ENCODE measurements at regions not wholly inside any gene's neighbourhood (a gene's known extent, or its start where the extent isn't known, plus 50 kb on each side); places are given as distances from the start of the nearest gene placed in this dataset.
"Not testable (repeated sequence)": the region's sequence is repeated elsewhere in the genome, so short reads cannot be mapped to it uniquely, and the experiment has no call there.

GRCh38 chr2:228956701-228957474 lies 314.2 kb downstream of the PID1 start:
- DNase-seq = no peak

DNA sequence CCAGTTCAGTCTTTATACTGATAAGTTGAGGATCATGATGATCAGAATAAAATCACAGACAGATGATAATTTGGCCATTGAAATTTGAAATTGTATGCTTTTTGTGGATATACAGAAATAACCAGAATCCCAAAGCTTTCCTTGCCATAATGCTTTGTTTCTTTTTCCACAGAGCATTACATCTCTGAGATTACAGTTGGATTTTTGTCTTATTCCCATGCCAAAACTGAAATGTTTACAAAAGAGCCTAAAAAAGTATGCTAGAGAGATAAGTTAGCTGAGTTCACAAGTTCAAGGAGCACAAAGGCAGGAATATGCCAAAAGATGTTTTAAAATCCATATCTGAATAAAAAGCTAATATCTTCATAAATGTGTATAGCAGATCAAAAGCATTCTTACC lies 321.3 kb downstream of the PID1 start:
- no peak for DNase-seq

- DNase-seq = no peak
These were observed 325.4 kb downstream of the PID1 start for GRCh38 chr2:228945710-228946109.

DNA sequence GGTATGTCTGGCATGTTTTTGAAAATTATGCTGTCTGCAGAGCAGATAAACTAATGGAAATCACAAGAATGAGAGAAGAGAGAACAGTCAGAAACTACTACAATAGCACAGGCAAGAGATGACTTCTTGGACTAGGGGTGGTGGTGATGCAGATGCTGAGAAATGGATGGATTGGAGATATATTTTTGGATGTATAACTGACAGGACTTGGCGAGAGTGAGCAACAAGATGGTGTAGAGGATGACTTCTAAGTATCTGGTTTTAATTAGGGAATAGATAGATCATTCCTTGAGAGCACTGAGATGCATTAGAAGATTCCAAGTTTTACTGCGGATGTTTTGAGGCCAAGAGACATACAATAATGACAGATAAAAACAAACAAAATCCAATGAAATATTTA lies 328.2 kb downstream of the PID1 start:
- no peak for DNase-seq

DNA sequence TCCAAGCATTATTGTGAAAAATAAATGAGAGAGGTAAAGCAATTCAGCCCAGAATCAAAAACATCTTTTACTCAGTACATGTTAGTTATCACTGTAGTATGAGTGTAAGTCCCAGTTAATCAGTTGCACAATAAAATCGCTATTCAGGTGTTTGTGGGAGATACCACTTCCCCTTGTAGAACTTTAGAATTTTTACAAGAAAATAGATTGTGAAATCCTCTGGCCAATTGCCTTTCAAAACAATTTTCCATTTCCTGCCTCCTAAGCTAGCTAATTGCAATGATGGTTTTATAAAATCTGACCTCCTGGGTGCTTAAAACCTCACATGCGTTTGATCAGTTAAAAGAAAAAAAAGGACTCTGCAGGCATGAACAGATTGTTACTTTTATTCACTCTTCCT lies 332.5 kb downstream of the PID1 start:
- no peak for DNase-seq

DNA sequence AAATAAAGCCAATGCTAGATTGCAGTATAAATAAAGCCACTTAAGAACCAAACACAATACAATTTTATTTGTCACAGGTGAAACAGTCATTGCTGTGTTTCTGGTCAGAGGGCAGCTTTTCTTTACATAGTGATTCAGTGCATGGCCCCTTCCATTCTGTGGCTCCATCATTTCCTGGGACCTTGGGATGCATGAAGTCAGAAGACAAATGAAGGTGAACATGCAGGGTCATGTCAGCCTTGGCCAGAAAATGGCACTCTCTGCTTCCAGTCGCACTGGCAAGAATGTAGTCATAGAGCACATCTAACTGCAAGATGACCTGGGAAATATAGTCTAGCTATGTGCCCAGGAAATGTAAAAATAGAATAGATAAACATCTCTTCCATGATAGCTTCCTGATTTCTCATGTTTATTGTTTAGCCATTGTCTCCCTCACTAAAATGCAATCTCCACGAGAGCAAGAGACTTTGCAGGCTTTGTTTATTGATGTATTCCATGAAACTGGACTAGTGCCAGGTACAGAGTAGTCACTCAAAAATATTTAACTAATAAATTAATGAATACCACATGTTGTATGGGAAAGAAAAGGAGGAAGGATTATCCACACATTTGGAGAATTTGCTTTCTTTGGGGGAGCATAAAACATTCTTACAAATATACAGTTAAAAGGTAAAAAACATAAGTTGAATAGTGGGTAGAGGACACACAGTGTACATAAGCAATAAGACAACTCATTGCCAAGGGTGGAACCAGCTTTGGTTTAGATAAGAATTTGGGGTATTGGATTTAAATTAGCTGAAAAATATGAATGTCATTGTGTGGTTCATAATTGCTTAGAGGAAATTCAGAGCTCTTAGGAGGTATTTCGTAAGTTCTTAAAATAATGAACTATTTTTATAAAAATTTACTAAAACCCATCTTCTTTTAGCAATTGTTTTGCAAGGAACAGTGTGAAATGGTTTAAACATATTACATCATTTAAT lies 343.8 kb downstream of the PID1 start:
- no peak for DNase-seq

GRCh38 chr2:228919808-228920207 lies 351.3 kb downstream of the PID1 start:
- DNase-seq = no peak

DNA sequence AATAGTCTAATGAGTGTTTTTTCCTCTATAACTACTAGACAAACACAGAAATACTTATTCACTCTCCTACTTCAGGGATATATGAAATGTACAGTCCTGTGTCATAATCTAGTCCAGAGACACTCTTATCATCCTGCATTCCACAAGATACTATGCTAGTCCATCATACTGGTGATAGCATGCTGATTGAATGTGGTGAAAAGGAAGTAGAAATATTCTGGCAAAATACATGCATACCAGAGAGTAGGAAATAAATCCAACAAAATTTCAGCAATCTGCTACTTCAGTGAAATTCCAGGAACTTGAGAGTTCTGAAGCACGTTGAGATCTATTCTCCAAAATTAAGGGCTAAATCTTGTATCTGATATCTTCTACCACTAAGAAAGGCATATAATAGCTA lies 353.9 kb downstream of the PID1 start:
- no peak for DNase-seq

- no peak for DNase-seq
These were observed 354.5 kb downstream of the PID1 start for GRCh38 chr2:228916416-228917090.

DNA sequence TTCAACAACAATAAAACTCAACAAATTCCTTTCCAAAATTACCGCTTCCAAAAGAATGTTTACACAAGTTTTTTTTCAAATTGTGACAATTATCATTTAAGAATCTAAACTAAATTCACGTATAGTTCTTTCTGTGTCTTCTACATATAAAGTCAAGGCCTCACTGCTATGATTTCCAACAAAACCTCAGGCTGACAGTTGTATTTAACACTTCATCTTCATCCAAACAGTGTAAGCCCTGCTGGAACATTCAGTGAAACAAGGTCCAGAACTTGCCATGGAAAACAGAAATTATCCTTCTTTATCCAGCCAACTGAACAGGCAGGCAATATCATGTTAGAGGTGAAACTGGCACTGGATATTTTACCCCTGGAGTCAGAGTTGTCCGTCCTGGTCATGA lies 357.9 kb downstream of the PID1 start:
- DNase-seq = no peak

- not testable (repeated sequence) for DNase-seq
These were observed 360.2 kb downstream of the PID1 start for GRCh38 chr2:228910872-228911271.

DNA sequence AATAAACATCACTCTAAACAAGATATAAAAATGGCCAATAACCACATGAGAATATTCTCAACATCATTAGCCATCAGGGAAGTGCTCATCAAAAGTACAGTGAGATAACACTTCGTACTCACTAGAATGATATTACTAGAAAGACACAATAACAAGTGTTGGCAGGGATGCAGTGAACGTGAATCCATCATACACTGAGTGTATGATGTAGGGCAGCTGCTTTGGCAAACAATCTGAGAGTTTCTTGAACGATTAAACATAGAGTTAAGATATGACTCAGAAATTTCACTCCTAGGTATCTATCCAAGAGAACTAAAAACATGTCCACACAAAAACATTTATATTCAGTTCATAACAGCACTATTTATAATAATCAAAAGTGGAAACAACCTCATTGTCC lies 368.9 kb downstream of the PID1 start:
- DNase-seq = no peak

DNA sequence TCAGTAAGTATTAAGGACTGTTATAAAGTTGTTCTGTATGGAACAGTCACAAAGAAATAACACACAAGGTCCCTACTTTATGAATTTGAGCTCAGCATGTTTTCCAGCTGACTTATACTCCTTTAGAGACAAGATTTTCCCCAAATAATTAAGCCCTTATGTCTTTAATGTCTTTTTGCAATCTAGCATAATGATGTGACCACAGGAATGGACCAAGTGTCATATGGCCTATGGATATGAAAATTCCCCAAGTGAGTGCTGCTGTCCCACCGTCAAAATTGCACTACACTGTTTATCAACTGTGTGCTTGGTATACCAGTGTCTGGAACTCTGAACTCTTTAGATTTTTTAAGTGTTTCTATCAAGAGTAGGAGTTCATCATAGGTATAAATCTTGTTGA lies 369.6 kb downstream of the PID1 start:
- DNase-seq = no peak

DNA sequence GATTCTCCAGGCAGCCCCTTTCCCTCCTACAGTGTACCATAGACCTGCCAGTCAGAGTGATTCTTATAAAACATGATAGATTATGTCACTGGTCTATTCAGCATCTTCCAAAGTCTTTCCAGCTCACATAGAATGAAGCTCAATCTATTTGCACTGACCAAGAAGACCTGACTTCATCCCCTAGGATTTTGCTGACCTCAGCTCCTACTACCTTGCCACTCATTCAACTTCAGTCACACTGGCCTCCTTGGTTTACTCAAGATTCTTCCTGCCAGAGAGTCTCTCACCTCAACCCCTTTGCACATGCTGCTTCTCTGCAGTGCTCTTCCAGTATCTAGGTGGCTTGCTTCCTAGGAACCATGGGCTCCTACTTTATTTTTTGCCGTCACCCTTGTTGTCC lies 392.9 kb downstream of the PID1 start:
- DNase-seq = no peak

DNA sequence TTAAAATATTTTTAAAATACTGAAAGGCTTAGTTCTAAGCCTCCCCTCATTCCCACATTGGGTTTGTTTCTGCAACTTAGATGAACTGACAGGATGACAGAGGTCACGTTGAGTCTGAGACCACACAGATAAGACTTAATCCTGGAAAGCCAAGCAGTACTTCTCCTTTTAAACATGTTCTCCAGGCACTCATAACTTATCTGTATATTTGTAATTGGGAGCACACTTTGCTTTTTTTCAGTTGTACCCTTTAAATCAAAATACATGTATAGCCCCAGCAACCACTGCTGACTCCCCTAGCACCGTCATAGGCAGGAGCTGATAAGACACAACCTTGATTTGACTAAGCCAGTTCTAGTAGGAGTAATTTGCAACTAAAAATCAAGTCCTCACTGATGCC lies 394.8 kb downstream of the PID1 start:
- DNase-seq = no peak

DNA sequence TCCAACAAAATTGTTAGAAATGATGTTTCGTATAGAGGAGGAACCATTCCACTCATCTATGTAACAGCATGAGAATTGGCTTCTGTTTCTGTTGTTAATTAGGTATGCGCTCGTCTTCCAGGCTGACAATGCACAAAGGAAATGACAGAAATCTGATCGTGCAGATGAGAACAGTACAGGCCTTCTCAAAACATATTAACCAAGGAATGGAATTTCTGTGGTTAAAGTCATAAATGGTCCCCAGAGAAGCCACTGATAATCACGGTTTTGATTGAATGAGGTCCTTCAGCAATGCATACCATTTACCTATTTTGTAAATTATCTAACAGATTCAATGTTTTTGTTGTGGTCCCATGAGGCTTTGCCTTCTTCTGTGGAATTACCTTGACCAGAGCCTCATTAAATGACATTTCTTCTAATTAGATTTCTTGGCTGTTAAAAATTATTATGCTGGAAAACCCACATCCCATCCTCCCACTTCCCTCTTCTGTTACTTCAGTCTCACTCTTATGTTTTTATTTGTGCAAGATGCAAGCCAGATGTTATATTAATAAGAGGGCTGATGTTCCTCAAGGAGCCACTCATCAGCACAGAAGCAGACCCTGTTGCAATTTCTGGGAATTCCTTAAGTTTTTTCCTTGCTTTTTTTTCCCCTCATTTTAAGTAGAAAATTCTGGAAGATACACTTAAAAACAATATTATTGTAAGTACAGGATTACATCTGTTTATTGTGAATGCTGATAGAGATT lies 395.8 kb downstream of the PID1 start:
- DNase-seq = no peak

GRCh38 chr2:228871012-228871411 lies 400.1 kb downstream of the PID1 start:
- DNase-seq = no peak

DNA sequence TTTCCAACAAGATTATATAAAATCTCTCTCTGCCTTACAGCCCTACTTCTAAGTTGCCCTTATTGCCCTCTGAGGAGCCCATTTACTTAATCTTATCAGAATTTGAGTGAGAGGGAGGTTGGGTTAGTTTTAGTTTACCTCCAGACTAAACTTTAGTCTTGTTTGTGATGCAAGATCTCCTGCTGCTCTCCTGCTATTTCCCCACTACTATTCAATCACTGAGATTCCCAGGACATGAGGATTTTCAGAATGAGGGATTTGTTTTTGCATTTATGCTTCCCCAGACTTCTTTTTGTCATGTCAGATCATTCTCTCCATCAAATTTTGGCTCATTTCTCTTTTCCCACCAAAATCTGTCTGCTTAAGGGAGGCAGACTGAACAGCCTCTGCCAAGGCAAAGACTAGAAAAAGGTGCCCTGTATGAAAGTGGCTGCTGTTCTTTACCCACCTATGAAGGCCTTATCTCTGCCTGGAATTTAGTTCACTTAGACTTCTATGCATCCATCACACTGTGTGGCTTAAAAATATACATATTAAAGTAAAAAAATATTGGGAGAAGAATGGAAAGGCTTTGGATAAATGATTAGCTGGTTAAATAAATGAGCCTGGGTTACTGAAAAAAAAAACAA lies 401.3 kb downstream of the PID1 start:
- DNase-seq = no peak

DNA sequence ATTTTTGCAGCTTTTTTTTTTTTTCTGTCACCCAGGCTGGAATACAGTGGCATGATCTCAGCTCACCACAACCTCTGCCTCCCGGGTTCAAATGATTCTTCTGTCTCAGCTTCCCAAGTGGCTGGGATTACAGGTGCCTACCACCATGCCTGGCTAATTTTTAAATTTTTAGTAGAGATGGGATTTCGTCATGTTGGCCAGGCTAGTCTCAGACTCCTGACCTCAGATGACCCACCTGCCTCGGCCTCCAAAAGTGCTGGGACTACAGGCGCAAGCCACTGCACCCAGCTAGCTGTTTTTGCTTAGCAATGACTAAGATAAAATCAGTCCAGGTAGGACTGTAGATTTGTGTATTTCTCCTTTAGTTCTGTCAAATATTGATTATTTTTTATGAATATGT lies 403.7 kb downstream of the PID1 start:
- no peak for DNase-seq

DNA sequence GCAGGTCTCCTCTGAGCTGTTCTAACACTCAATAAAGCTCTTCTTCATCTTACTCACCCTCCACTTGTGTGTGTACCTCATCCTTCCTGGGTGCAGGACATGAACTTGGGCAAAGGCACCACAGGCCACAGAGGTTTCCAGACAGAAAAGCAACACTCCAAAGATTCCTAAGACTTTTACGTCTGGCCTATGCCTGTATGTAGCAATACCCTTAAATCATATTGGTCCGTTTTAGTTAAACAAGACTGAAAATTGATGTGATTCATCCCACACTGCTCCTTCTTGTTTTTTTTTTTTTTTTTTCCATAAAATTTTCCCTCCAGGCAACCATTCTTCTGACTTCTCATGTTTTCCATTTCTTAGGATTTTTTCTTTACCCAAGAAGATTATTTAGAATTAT lies 404.3 kb downstream of the PID1 start:
- no peak for DNase-seq

- DNase-seq = no peak
These were observed 405.0 kb downstream of the PID1 start for GRCh38 chr2:228866044-228866443.

- no peak for DNase-seq
These were observed 407.0 kb downstream of the PID1 start for GRCh38 chr2:228864131-228864530.
